Motor neuron (in vitro differentiated cells): ENCODE measurements at regions not wholly inside any gene's neighbourhood (a gene's known extent, or its start where the extent isn't known, plus 50 kb on each side); places are given as distances from the start of the nearest gene placed in this dataset.

Source experiments
- ATAC-seq, 8 experiments: fragments of 200-7000 bp; cut with Tn5 transposase; replicated peaks in 6 of 8; 2 replicates each; pipeline ENCODE4 v1.8.0; 2021; ENCODE audit warnings: mild to moderate bottlenecking in 8 of 8, moderate library complexity in 8 of 8
- H3K27ac ChIP-seq, 2 donors: fragments of 250-450 bp; sonication (Bioruptor Pico); 2 replicates each; pipeline ENCODE4 v1.9.0; 2021; ENCODE audit warnings: antibody characterized with exemption in 2 of 2, mild to moderate bottlenecking in 2 of 2, moderate library complexity in 1 of 2
- H3K4me1 ChIP-seq, 2 donors: fragments of 250-450 bp; sonication (Bioruptor Pico); replicated peaks in 1 of 2; 2 replicates each; pipeline ENCODE4 v1.6.1; 2021; ENCODE audit warnings: antibody characterized with exemption in 2 of 2, mild to moderate bottlenecking in 2 of 2, moderate library complexity in 1 of 2
- H3K4me3 ChIP-seq, 5 donors: fragments of 250-450 bp; sonication (Bioruptor Pico); 2 replicates each; pipeline ENCODE4 v1.9.0; 2021; ENCODE audit warnings: antibody characterized with exemption in 5 of 5, mild to moderate bottlenecking in 5 of 5, moderate library complexity in 4 of 5
- WGBS, 10 experiments: fragments of 450-650 bp; shearing (Covaris generic); methylation state at CpG; one replicate each; pipeline ENCODE4 v1.0.0; 2022; 5-methylcytosine and 5-hydroxymethylcytosine counted together
- in situ Hi-C, 9 experiments: fragments of 400-800 bp; cut with MboI; loops; one replicate each; pipeline ENCODE4 v1.15.0; 2021; ENCODE audit warnings: low sequenced_read_pairs in 9 of 9, low pct_unique_long_range_greater_than_20kb in 2 of 9; ENCODE audit not compliant: unreplicated experiment in 9 of 9

DNA sequence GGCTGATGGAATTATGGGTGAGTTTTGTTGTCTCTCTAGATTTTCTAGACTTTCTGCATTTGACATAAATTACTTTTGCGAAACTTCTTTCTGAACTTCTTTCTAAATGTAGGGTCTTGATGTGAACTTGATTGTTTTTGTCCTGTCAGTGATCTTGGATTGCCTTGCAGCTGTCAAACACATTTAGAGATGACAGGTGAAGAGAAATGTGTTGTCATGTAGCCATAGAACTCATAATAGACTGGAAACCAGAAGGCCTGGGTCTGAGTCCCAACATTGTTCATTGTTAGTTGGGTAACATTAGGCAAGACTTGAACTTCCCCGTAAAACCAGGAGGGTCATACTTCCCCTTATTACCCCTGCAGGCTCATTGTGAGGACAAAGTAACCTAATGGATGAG is 109.0 kb downstream of the LRIG3 start:
- no peak overlapping the region for H3K4me3 ChIP-seq
- WGBS, 10 experiments, result 75 to 100% (median 95%) methylated on average over 1 to 2 of the region's 2 CpGs
- peaks cover 0 to 4% of the 10 kb centered on the region in 2 donors for H3K4me1 ChIP-seq
- in situ Hi-C loops, result no loop called here
- no peak overlapping the region for H3K27ac ChIP-seq
- no peak for ATAC-seq

DNA sequence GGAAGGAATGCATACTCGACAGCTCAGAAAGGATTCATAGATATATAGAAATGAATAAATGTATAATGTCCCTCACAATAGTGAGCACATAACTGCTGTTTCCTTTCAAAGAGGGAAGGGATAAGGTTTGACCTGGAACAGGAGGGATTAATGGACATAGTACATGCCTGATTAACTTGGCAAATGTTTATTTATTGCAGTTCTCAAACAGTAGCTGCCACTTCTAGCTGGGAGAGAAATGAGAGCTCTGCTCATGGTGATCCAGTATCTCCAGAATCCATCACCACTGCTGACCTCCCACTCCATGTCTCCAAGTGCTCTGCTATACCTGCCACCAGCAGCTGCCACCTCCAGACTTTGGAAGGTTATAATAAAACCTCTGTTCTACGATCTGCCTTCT is 108.1 kb downstream of the LRIG3 start:
- in situ Hi-C loops, result no loop called here
- Histone ChIP-seq H3K27ac (no peak overlapping the region), H3K4me3 (no peak overlapping the region), H3K4me1 (peaks cover 0 to 4% of the 10 kb centered on the region in 2 donors)
- ATAC-seq, result peak in 1 of 8 experiments; percentile 24
- 40 to 100% (median 88%) methylated on average over 1 to 2 of the region's 2 CpGs; no CpG with 5 or more reads in 2 of the 10 experiments for WGBS, 10 experiments

DNA sequence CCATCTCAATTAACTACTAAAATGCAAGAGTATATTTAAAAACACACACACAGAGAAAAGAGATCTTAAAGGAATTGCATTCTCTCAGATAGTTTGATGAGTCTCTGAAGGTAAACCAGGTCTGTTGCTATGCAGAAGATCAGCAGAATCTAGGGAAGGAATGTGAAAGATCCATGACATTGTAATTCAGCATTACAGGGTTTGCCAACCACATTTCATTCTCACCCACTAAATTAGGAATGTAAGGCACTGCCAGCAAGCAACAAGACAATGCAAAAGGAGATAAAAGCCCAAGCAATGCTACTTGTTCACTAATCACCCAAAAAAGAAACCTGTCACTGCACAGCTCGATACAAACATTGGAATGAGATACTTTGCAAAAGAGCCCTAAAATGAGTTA is 106.3 kb downstream of the LRIG3 start:
- Histone ChIP-seq H3K4me1 (peaks cover 0 to 4% of the 10 kb centered on the region in 2 donors), H3K4me3 (no peak overlapping the region), H3K27ac (no peak overlapping the region)
- 0 to 25% (median 13%) methylated on average over 1 of the region's 1 CpG; no CpG with 5 or more reads in 5 of the 10 experiments for WGBS, 10 experiments
- in situ Hi-C loops, result no loop called here
- ATAC-seq, result peak in 2 of 8 experiments; percentile 59 to 89

DNA sequence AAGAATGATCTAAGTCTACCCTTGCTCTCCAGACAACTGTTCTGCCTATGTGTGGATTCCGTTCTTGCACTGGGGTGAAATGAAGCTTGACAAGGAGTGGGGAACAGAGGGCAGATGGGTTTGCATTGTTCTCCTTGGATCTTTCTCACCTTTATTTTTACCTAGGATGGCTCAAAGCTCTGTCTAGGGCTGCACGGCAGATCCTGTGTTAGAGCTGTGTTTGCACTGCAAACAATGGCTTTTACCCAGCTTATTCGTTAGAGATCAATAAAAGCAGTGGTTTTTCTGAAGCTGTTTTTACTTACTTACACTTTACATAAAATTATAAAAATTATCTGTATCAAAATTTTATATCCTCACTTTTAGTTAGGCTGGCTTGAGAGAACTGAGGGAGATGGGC is 105.1 kb downstream of the LRIG3 start:
- 60 to 100% (median 90%) methylated on average over 1 to 3 of the region's 3 CpGs; no CpG with 5 or more reads in 3 of the 10 experiments for WGBS, 10 experiments
- Histone ChIP-seq H3K4me3 (no peak overlapping the region), H3K27ac (no peak overlapping the region), H3K4me1 (peaks cover 0 to 4% of the 10 kb centered on the region in 2 donors)
- in situ Hi-C loops, result no loop called here
- no peak for ATAC-seq

DNA sequence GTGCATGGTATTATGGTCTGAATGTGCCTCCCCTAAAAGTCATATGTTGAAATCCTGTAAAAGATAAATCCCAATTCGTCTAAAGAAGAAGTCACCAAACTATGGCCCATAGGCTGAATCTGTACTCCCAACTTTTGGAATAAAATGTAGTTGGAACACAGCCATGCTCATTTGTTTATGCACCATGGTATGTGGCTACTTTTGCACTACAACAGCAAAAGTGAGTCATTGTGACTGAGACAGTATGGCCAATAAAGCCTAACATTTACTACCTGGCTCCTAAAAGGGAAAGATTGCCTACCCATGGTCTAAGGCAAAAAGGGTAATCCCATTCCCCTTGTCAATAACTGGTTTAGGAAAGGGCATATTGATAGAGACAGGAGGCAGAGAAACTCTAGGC is 101.8 kb downstream of the LRIG3 start:
- no peak overlapping the region for H3K27ac ChIP-seq
- WGBS, 10 experiments, result 0 to 100% (median 75%) methylated on average over 1 of the region's 1 CpG; no CpG with 5 or more reads in 4 of the 10 experiments
- H3K4me1 ChIP-seq, result no peaks in the 10 kb centered on the region
- no peak for ATAC-seq
- in situ Hi-C loops, result no loop called here
- H3K4me3 ChIP-seq, result no peak overlapping the region

DNA sequence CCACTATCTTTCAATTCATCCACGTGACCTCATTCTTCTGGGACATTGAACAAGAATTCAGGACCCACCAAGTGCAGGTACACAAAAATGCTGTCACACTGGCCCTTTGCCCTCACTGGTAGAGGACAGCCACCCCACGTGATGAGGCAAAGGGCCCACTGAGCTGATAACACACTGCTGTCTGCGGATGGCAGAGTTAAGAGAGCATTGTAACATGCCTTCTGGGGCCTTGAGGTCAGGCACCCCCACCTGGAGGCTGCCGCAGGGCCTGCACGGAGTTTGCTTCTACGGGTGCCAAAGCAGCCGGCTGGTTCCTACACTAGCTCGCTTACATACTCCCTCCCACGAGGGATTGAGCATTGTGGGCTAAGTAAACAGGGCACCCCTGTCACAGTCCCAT is 101.0 kb downstream of the LRIG3 start:
- no peaks in the 10 kb centered on the region for H3K4me1 ChIP-seq
- in situ Hi-C loops, result no loop called here
- ATAC-seq, result peak in 1 of 8 experiments; percentile 10
- H3K27ac ChIP-seq, result no peak overlapping the region
- no peak overlapping the region for H3K4me3 ChIP-seq
- 20 to 97% (median 86%) methylated on average over 1 to 6 of the region's 9 CpGs; no CpG with 5 or more reads in 3 of the 10 experiments for WGBS, 10 experiments

DNA sequence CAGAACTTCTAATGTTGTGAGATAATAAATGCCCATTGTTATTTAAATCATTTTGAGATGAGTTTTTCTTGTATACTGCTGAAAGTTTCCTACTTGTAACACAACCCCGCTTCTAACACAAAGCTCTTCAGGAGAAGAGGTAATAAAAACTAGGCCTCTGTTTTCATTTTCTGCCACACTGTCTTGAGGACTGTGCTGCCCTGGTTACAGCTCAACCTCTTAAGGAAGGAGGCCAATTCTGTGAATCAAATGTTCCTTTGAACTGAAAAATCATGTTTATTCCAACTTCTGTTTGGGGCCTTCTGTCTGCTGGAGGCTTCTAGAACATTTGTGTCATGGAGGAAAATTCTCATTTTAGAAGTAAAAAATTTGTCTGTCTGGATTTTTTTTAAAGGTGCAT is 100.3 kb downstream of the LRIG3 start:
- no peak overlapping the region for H3K27ac ChIP-seq
- 50 to 100% (median 83%) methylated on average over 1 of the region's 1 CpG; no CpG with 5 or more reads in 3 of the 10 experiments for WGBS, 10 experiments
- H3K4me3 ChIP-seq, result no peak overlapping the region
- in situ Hi-C loops, result no loop called here
- peak in 1 of 8 experiments; percentile 71 for ATAC-seq
- H3K4me1 ChIP-seq, result no peaks in the 10 kb centered on the region
